Brain microvascular endothelial cell (primary cell): ENCODE measurements at regions not wholly inside any gene's neighbourhood (a gene's known extent, or its start where the extent isn't known, plus 50 kb on each side); places are given as distances from the start of the nearest gene placed in this dataset.

Experiments used
- DNase-seq: peaks from one replicate; pipeline ENCODE4 v3.0.0-alpha.2; 2020
- H3K27ac ChIP-seq: fragments of 250-450 bp; sonication (Bioruptor Pico); 2 replicates; pipeline ENCODE4 v1.5.1; 2020; ENCODE audit warnings: mild to moderate bottlenecking, moderate library complexity
- H3K27me3 ChIP-seq: fragments of 250-450 bp; sonication (Bioruptor Pico); replicated peaks from 2 replicates; pipeline ENCODE4 v1.5.1; 2020; ENCODE audit warnings: mild to moderate bottlenecking
- H3K36me3 ChIP-seq: fragments of 250-450 bp; sonication (Bioruptor Pico); replicated peaks from 2 replicates; pipeline ENCODE4 v1.5.1; 2020; ENCODE audit warnings: mild to moderate bottlenecking
- H3K4me3 ChIP-seq: 2 replicates; pipeline ENCODE4 v1.5.1; 2011; ENCODE audit warnings: low read depth, mild to moderate bottlenecking, control low read depth, low read length, moderate library complexity
- CTCF ChIP-seq: IDR thresholded peaks from 2 replicates; pipeline ENCODE4 v1.5.1; 2011; ENCODE audit warnings: low read depth, mild to moderate bottlenecking, moderate library complexity, low read length, control low read depth, inconsistent platforms; ENCODE audit errors: missing control alignments
- in situ Hi-C: cut with HindIII; loops from 2 replicates; pipeline ENCODE4 v1.10.0; 2017; ENCODE audit warnings: low sequenced_read_pairs, low pct_ligation_motif_present

GRCh38 chr13:91228108-91228507 is 119.4 kb upstream of the MIR17HG start:
- H3K4me3 ChIP-seq, result no peak overlapping the region
- H3K27me3 ChIP-seq, result no peaks in the 10 kb centered on the region
- no peaks in the 10 kb centered on the region for H3K36me3 ChIP-seq
- no peak for DNase-seq
- in situ Hi-C loops, result no loop called here
- no peak overlapping the region for H3K27ac ChIP-seq
- TF ChIP-seq CTCF, result no peak

- no peak overlapping the region for H3K4me3 ChIP-seq
- H3K36me3 ChIP-seq, result no peaks in the 10 kb centered on the region
- TF ChIP-seq CTCF, result no peak
- in situ Hi-C loops, result no loop called here
- DNase-seq, result no peak
- H3K27ac ChIP-seq, result no peak overlapping the region
- H3K27me3 ChIP-seq, result no peaks in the 10 kb centered on the region
Observed at GRCh38 chr13:91228940-91229339, 118.5 kb upstream of the MIR17HG start.

- Histone ChIP-seq H3K27me3 (no peaks in the 10 kb centered on the region), H3K36me3 (no peaks in the 10 kb centered on the region), H3K27ac (no peak overlapping the region), H3K4me3 (no peak overlapping the region)
- no peak for TF ChIP-seq CTCF
- in situ Hi-C loops, result no loop called here
- DNase-seq, result no peak
Observed at GRCh38 chr13:91232716-91233115, 114.8 kb upstream of the MIR17HG start.

- in situ Hi-C loops, result no loop called here
- TF ChIP-seq CTCF, result no peak
- no peaks in the 10 kb centered on the region for H3K27me3 ChIP-seq
Observed at GRCh38 chr13:91233291-91233690, 114.2 kb upstream of the MIR17HG start.

GRCh38 chr13:91236182-91236581 is 111.3 kb upstream of the MIR17HG start:
- H3K36me3 ChIP-seq, result no peaks in the 10 kb centered on the region
- in situ Hi-C loops, result no loop called here

More at GRCh38 chr13:91233291-91233690, 114.2 kb upstream of the MIR17HG start:
- no peaks in the 10 kb centered on the region for H3K36me3 ChIP-seq
- no peak for DNase-seq
- no peak overlapping the region for H3K27ac ChIP-seq
- no peak overlapping the region for H3K4me3 ChIP-seq

More at GRCh38 chr13:91236182-91236581, 111.3 kb upstream of the MIR17HG start:
- Histone ChIP-seq H3K27me3 (no peaks in the 10 kb centered on the region), H3K4me3 (no peak overlapping the region), H3K27ac (no peak overlapping the region)
- no peak for TF ChIP-seq CTCF
- DNase-seq, result no peak
